Stimulated activated CD8-positive, alpha-beta memory T cell treated with anti-CD3 and anti-CD28 coated beads, Interleukin-2, amount 100 ng/mL, for 1 hour (primary cell): ENCODE measurements at regions not wholly inside any gene's neighbourhood (a gene's known extent, or its start where the extent isn't known, plus 50 kb on each side); places are given as distances from the start of the nearest gene placed in this dataset.
A peak's percentile ranks its signal among the peaks of the same experiment; 100 is the strongest.

Experiments
- DNase-seq, 2 donors: peaks; one replicate each; pipeline ENCODE4 v3.0.0-alpha.2; 2020; ENCODE audit warnings: low read depth in 2 of 2

DNA sequence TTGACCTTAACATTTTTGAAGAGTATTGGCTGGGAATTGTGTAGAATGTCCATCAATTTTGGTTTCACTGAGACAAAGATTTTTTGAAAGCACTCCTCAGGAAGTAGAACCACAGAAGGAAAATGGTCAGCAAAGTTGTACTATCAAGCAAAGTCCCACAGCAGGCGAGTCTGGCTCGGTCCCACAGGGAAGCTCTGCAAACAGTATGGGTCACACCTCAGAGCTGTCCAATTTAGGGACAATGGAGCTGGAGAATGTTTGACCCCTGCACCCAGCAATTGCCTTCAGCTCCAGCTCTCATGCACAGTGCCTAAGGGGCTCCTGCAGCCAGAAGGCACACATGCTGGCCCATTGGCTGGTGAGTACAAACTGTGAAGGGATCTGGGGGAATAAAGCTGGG lies 147.0 kb downstream of the MAFB start:
- DNase-seq = no peak

DNA sequence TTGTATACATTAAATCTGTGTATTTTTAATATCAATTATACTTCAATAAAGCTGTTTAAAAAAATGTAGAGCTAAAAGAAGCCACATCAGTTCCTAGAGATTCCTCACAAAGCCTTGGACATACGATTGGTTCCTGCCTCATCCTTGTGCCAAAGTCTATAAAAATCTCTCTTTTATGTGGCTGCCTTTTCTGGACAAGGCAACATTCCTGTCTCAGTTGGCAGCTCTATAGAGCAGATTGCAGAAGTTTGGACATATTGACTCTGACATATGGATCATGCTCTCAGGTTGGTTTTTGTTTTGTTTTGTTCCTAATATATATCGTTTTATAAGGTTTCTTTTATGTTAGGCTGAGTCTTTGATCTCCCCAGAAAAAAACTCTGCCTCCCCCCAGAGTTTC lies 148.9 kb downstream of the MAFB start:
- no peak for DNase-seq

DNA sequence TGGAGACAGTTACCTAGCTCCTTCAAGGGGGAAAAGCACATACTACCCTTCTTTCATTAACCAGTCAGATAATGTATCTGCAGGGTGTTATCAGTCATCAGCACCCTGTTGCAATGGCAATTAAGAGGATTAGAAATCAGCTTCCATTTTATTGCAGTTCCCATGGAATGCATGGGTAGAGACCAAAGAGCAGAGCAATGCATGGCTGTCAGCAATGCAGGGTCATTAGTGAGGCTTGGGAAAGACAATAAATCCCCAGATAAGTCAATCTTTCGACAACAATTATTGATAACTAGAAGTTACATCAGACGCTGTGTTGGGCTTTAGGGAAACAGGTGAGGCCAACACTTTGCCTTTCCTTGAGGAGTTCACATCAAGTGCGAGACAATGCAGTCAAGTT lies 150.9 kb downstream of the MAFB start:
- DNase-seq = no peak

DNA sequence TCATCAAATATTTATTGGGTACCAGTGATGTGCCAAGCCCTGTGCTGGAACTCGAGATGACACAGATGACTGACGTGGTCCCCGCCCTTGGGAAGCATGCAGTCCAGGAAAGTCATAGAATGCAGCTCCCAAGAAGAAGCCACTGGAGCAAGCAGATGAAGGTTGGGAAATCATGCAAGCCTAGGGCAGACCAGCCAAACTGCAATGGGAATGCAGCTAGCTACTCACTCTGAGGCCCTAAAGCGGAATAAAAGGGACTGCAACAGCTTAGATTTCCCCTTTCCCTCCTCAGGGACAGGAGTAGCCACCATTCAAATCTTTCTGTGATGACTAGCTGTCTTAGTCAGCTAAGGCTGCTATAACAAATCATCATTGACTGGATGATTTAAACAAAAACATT lies 152.2 kb downstream of the MAFB start:
- no peak for DNase-seq

DNA sequence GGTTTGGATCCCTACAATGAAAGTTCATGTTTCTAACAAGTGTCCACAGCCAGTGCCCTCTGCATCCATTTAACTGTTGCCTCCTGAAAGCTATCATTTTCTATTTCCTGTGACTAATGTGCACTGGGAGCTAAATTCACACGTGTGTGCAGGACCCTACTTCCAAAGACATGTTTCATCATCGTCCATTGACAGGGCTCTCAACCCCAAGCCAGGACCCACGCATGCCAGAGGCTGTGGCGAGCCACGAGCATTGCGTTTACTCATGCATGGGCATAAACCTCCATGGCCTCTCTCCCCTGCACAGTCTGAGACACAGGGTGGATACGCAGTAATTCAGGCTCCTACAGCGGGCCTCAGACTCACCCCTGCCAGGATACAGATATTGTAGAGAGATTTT lies 153.2 kb downstream of the MAFB start:
- DNase-seq = no peak

DNA sequence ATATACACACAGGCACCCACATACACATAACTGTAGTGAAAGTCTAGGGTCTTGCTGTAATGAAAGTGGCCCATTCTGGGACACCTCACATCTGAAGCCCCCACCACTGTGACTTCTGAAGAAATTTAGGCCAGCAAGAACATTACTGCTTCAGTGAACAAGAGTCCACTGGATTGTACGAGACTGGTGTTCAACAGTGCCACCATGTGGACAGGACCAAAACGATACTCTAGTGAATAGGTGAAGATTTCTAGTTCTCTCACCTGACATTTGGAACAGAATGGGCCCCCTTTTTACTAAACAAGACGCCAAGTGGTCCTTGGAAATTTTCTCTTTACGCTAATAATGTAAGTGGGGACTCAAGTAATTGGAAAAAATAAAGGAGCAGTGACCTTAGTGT lies 156.9 kb downstream of the MAFB start:
- DNase-seq = no peak

DNA sequence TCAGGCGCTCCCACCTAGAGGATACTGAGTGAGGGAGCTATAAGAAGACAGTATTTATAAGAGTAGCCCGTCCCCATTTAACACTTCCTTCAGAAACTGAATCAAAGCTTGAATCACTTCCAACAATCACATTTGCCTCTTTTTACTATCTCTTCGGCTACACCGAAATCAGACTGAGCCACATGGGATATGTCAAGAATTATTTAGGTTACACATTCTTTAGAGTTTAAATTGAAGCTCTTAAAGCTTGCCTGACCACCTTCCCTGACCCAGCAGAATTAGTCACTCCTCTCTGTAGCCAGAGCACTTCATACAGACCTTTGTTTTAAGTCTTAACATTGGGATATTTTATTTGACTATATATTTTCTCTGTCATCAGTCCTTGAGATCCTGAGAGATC lies 163.7 kb downstream of the MAFB start:
- no peak for DNase-seq

DNA sequence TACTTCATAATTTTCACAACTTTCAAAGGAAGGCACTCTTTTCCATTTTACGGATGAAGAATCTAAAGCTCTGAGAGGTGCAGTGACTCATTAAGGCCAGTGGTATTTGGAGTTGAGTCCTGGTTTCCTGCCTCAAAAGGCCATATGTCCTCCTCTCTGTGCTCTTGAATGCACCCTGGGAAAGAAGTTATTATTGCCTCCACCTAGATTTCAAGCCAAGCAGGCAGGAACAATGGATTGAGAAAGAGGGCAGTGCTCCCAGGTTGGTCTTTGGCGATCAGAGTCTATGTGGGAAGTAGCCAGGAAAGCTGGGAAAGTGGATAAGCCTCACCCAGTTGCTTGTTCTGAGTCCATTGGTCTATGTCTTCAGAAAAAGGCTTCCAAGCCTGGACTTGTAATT lies 165.0 kb downstream of the MAFB start:
- DNase-seq = no peak

DNA sequence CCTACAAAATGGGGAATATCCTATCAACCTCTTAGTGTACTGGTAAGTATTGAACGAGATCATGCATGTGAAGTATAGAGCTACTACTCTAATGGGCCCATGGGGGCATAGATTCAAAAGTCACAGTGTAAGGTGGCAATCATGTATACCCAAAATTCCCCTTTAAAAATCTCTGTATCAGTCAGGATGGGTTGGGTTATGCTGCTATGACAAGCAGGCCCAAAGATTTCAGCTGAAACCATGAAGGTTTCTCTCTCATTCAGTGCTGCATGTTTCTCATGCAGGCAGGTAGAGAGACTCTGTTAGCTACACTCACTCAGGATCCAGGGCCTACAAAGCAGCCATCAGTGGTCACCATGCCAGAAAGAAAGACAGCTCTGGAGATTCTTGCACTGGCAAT lies 166.6 kb downstream of the MAFB start:
- DNase-seq = no peak

DNA sequence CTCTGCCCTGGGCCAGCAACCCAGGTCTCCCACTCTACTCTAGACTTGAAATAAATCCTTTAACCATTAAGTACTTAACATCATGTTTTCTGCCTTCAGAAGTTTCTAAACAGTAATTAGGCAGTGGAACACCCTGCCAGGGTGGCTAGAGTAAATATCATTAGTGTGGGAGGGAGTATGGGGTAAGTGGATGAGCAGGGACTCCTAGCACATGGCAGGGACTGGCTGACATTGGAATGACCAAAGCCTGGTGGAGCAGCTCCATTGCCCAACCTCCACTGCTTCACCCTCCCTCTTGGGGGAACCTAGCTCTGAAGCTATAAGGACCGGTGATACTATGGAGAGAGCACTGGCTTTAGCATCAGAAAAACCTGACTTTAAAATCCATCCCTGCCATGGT lies 167.1 kb downstream of the MAFB start:
- DNase-seq = no peak

DNA sequence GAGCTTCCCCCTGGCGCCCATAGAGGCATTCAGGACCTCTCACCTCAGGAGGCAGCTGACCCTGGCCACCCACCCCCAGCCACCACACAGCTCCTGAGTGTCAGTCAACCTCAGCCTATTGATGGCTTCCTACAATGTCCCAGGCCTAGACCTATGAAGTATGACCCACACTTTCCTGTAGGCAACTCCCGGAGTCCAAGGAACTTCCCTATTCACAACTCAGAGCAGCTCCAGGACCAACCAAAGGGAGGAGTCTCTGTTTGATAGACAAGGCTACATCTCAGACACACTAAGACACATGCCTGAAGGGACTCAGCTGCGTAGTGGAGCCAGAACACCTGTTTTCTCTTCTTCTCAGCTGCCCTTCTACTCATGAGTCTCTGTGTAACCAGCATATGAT lies 169.1 kb downstream of the MAFB start:
- DNase-seq = no peak

DNA sequence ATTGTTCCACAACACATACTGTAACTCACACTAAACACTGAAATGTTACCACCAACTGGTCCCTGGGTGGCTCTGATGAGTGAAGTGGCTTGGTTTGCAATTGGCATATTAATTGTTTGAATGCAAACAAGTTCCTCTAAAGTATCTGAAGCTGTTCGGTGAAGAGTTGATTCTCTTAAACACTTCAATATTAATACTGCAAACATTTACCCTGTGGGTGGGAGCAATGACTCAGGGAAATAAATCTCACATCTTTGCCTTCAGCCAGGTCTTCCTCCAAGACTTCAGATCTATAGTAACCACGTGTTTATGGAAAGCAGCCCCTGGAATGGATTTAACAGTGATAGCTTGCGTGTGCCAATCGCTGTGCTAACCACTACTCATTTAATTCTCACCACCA lies 176.0 kb downstream of the MAFB start:
- no peak for DNase-seq

DNA sequence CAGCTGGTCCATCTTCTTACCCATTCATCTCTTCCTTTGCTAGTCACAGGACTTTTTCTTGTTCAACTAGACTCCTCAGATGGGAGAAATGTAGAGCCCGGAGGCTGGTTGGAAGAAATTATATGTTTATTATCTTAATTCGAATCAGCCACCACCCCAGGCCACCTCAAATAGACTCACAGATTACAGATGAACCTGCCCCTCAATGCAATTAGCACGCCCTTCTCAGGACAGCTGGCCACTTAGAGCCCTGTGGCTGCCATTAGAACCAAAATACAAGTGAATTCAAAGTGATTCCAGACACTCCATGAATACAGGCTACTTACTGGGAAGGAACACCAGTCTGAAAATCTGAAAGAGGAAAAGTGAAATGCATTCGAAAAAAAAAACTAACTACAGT lies 176.4 kb downstream of the MAFB start:
- no peak for DNase-seq

DNA sequence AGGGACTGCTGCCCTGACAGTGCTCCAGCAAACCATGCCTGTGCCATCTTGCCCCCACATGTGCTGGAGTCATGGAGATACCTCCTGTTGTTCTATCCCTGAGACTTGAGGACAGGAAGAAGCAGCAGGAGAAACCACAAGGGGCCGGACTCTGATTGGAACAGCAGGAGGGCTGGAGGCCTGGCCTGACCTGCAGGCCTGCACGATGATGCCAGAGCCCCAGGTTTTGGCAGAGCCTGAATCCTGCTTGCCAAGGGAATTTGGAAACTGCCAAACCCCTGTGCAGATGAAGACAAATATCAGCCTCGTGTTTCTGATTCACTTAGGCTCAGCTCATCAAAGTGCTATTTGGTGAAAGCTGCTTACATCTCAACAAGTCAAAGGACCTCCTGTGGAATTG lies 177.6 kb downstream of the MAFB start:
- DNase-seq = no peak

DNA sequence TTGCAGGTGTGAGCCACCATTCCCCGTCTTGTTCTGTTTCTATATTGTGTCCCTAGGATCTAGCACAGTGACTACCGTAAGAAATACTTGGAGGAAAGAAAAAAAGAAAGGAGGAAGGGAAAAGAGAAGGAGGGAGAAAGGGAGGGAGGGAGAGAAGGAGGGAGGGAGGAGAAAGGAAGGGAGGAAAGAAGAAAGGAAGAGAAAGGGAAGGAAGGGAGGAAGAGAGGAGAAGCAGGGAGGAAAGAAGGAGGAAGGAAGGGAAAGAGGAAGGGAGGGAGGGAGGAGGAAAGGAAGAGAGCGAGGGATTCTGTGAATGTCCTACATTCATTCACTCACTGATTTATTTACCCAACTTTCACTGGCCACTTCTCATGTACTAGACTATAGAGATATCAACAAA lies 178.4 kb downstream of the MAFB start:
- no peak for DNase-seq

DNA sequence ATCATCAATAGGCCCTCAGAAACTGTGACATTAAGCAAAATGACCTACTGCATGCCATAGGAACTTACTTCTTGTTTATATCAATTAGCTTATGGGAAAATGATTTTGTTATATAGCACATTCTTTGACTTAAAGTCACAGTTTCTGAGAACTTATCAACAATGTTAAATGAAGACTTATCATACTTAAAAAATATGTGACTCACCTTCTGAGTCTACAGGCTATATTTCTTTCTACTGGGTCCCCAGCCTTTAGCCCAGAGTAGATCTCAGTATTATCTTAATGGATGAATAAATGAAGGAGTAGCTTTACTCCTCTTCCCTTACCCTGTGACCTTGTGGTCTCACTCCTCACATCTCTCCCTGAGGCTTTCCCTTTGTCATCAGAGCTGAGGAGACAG lies 180.2 kb downstream of the MAFB start:
- no peak for DNase-seq

DNA sequence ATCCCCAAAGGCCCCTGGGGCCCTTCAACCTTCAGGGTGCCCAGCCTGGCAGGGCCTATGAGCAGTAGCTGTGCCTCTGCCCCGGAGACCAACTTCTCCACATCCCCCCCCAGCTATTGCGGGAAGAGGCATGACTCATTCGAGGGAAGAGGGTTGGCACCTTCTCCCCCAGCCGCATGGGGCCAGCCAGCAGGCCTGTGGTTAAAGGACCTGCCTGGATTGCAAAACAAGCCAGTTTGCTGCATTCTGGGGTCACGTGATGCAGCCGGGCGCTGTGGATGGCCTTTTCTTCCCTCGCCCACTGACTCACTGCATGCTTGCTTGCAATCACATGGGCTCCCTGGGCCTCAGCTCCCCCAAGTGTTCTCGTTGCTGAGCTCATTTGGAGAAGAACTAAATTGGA lies 182.5 kb downstream of the MAFB start:
- peak in 1 of 2 donors; percentile 1 for DNase-seq

DNA sequence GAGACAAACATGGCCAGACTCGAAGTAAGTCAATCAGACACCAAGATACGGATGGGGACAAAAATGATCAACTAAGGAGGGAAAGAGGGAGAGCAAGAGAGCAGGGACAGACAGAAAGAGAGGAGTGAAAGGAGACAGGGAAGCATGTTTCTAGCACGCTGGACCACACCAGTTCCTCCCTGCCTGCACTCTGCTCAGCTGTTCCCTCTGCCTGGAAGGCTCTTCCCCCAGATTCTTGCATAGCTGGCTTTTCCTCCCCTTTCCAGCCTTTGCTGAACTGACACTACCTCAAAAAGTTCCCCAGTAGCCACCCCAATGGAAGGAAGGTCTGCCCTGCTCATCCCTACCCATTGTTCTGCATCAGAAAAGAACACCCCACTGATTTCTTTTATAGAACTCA lies 185.9 kb downstream of the MAFB start:
- no peak for DNase-seq

DNA sequence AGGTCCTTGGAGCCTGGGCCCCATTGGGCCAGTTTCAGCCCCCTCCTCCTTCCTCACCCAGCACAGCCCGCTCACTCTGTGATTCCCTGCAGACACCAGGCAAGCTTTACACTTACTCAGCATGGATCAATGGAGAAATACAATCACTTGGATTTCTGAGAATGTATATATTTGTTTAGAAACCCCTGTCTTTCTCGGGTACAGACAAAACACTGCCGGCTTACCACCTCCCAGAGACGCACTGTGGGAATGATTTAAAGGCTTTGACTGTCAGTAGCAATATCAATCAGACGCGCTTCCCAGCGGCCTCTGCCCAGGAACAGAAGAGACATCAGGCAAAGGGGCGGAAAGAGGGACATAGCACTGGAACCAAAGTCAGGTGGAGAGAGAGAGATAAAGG lies 186.5 kb downstream of the MAFB start:
- DNase-seq = no peak

DNA sequence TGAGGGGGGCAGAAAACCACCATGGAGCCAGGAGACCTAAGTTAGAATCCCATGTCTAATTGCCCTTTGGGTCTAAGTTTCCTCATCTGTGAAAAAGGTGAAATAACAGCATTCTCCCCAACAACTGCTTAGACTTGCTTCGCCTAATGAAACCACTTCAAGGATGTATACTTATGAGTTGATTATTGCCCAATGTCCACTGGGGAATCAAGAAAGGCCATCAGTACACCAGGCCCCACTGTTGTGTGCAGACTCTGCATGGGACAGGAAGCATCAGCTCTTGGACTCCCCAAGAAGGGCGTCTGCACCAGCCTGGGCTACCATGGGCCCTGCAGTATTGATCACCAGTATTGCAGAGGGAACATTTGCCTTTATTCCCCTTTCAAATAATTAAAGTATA lies 189.6 kb downstream of the MAFB start:
- no peak for DNase-seq

DNA sequence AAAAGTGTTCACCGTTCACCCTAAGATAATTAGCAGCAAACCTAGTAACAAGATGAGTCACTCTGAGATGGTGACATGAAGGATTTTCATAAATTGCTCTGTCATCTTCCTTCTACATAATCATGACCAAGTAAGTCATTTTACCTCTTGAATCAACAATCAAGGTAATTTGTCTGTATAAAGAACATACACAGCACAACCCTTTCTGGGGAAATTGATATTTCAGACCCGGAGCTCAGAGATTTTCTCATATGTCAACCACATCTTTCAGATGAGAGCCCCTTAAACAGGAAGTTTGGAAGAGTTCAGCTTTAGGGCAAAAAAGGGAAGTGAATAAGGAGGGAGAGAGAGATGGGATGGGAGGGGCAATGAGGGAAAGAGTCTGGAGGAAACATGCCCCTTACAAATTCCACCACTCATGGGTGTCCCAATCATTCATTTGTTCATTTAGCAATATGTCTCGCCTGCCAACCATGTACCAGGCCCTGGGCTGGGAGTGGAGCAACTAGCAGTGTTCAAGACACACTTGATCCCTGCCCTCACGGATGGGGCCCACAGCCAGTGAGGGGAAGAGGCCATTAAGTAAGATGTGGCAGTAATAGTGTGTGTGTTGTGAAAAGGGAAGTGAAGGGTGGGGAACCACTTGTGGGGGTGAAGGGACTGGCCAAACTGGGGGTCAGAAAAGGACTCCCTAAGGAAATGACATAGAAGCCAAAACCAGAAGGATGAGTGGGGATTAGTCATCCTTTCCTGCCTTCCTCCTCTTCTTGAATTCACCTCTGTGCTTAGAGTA lies 190.9 kb downstream of the MAFB start:
- DNase-seq = no peak

DNA sequence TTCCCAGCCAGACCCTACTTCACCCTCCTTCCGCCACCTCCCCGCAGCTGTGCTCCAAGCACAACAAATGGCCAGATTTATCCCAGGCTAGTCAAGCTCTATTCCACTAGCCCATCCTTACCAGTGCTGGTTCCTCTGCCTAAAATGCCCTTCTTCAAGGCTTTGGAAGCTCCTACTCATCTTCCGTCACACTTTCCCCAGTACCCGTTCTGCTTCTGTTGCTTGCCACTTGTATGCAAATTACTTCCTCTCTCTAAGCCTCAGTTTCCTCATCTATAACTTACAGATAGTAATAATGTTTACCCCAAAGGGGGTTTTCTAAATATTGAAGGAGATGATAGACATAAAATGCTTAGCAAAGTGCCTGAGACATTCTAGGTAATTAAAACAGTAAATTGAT lies 193.1 kb downstream of the MAFB start:
- no peak for DNase-seq

DNA sequence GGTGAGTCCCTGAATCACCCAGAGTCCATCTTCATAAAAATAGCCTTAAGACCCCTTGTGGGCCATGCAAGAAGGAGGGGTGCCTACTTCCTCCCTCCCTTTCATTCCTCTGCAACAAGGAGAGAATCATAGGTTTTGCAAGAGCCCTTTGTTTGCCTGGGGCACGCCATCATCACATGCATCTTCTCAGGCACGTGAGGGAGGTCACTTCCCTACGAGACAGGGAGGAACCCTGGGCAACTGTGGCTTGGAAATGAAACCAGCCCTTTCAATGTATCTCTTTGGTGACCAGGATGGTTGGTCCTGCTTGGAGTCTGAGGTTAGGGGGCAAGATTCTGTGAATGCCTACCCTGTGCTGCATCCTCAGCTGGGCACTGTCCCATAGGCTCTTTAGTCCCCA lies 194.8 kb downstream of the MAFB start:
- DNase-seq = no peak

DNA sequence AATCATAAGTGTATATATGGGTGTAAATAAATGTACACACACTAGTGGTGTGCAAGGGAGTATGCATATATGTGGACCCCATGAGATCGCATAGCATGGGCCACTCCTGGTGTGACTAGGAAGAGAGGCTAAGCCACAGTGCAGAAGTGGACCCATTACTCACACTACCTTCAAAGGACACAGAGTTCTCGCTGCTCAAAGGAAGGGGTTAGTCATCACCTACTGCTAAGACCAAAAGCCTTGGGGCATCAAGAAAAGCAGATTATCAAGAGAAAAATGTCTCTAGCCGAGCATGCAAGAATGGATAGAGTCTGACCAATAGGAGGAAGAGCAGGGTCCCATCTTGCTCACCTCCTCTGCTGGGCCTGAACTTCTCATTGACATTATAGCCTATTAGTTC lies 195.5 kb downstream of the MAFB start:
- no peak for DNase-seq
